ENCODE measurements at regions not wholly inside any gene's neighbourhood (a gene's known extent, or its start where the extent isn't known, plus 50 kb on each side); places are given as distances from the start of the nearest gene placed in this dataset.

DNA sequence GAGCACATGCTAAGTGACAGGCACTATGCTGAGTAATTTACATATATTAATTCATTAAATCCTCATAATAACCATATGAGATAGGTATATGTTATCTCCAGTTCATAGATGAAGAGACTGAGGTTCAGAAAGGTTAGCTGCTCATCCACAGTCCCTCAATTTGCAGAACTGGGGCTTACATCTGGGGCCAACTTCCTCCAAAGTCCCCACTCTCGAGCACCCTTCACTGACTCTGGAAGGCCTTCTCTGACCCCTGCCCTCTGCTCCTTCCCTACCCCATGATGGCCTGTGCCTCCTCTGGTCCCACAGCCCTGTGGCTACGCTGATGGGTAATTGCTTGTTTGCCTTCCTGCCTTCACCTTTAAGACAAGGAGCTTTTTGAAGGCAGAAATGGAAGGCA lies 71.6 kb downstream of the C5orf15 start:
- no peak overlapping the region for H3K27ac ChIP-seq
- TF ChIP-seq ZFX (IDR thresholded peaks at IDR 0.05), result no peak
- TF ChIP-seq, protein P1, sequence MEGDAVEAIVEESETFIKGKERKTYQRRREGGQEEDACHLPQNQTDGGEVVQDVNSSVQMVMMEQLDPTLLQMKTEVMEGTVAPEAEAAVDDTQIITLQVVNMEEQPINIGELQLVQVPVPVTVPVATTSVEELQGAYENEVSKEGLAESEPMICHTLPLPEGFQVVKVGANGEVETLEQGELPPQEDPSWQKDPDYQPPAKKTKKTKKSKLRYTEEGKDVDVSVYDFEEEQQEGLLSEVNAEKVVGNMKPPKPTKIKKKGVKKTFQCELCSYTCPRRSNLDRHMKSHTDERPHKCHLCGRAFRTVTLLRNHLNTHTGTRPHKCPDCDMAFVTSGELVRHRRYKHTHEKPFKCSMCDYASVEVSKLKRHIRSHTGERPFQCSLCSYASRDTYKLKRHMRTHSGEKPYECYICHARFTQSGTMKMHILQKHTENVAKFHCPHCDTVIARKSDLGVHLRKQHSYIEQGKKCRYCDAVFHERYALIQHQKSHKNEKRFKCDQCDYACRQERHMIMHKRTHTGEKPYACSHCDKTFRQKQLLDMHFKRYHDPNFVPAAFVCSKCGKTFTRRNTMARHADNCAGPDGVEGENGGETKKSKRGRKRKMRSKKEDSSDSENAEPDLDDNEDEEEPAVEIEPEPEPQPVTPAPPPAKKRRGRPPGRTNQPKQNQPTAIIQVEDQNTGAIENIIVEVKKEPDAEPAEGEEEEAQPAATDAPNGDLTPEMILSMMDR (conservative IDR thresholded peaks at IDR 0.05), result no peak

DNA sequence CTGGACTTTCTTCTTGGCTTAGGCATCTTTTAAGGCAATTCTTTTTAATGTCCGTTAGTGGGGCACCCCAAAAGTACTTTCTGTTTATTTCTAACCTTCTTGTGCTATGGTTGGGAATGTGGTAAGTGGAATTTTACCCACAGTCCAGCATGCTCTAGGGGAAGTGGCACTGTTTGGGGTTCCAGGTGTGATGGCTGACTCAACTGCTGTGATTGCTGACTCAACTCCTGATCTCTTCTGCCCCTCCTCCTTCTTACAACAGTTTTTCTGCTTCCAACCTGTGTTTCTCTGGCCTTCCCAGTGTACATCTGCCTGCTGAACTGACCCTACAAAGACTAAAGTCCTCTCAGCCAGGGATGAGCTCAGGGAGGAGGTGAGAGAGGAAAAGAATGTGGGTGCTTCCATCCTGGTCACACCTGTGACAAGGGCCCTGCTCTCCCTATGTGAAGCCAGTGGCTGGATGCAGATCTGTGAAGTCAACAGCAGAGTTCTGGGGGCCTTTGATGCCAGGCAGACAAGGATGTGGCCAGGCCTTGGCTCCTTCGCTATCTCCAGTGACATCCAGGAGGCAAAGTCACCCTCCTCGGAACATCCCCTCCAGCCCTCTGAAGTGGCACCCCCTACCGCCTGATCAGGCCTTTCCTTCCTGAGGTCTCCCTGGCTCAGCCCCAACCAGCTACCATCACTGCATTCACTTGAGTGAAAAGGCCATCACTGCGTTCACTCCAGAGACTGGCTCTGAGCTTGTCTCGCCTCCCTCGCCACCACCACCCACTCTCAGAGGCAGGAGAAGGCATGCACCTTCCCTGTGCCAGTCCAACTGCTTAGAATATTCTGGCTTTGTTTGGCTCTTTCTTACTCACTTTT lies 72.2 kb downstream of the C5orf15 start:
- TF ChIP-seq ZFX (IDR thresholded peaks at IDR 0.05), result no peak
- TF ChIP-seq, protein P1 (conservative IDR thresholded peaks at IDR 0.05), result no peak

DNA sequence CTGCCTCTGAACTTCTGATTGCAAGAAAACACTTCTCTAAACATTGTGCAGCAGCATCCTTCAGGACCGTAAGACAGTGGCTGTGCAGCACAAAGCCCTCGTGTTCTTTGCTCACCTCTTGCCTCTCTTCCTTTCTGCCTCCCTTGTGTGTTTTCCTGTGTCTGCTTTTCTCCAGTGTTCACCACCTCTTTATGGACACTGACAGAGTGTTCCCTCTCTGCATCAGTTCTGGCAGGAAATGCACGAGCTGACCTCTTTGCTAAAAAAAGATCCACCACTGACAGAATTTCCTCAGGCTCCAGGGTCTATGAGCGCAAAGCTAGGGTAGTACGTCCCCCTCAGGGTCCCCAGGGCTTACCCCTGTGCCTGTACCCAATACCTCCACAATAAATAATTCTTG lies 74.3 kb downstream of the C5orf15 start:
- no peak overlapping the region for H3K27ac ChIP-seq
- TF ChIP-seq ZFX (IDR thresholded peaks at IDR 0.05), result no peak
- TF ChIP-seq, protein P1 (conservative IDR thresholded peaks at IDR 0.05), result no peak

More for the DNA sequence above, 72.2 kb downstream of the C5orf15 start:
- no peak overlapping the region for H3K27ac ChIP-seq

DNA sequence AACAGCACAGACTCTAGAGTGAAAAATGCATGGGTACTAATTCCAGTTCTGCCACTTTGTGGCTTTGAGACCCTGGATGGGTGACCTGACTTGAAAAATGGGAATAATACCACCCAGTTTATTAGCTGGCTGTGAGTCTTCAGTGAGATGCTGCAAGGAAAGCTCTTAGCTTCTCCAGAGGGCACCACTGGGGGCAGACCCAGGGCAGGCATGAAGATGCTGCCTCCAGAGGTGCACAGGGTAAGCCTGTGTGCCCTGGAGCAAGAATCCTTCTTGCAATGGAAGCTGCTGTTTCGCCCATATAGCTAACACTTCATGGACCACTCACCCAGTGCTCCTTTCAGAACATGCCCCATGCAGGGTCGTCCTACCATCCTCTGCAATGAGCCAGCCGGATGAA lies 75.7 kb downstream of the C5orf15 start:
- TF ChIP-seq ZFX (IDR thresholded peaks at IDR 0.05), result no peak
- TF ChIP-seq, protein P1 (conservative IDR thresholded peaks at IDR 0.05), result no peak
- no peak overlapping the region for H3K27ac ChIP-seq

DNA sequence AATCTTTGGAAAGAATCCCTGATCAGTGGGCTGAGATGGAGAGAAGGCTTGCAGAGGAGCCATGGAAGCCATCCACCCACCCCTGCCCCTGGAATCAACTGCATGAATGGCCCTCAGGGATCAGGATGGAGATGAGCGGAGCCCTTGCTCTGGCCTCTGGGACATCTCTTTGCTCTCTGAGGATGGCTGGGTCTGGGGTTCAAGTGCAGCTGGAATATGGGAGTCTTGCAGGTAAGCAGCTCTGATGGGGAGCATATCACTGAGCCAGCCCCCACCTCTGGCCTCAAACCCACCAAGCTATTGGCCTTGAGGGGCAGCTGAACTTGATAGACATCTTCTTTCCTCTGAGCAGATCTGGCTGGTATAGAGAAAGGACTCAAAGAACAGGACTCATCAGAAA lies 76.1 kb downstream of the C5orf15 start:
- no peak overlapping the region for H3K27ac ChIP-seq
- TF ChIP-seq, protein P1 (conservative IDR thresholded peaks at IDR 0.05), result no peak
- TF ChIP-seq ZFX (IDR thresholded peaks at IDR 0.05), result no peak

DNA sequence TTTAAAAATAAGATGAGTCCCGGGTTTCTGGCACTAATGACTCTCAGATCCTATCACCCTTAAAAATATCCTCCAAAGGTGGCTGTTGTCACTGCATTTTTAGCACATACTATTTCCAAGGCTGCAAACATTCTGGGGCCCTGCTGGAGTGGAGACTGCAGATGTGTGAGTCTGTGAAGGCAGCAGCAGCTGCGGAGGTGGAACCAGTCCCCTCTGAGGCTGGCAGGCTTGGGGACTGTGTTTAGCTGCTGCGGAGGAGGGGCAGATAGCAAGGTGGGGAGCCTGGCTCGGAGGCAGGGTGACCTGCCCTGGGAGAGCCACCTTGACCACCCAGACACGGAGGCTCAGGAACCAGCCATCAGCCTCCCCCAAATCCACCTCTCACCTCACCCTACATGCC lies 77.0 kb downstream of the C5orf15 start:
- no peak overlapping the region for H3K27ac ChIP-seq
- no peak for TF ChIP-seq ZFX (IDR thresholded peaks at IDR 0.05)
- TF ChIP-seq, protein P1 (conservative IDR thresholded peaks at IDR 0.05), result no peak

DNA sequence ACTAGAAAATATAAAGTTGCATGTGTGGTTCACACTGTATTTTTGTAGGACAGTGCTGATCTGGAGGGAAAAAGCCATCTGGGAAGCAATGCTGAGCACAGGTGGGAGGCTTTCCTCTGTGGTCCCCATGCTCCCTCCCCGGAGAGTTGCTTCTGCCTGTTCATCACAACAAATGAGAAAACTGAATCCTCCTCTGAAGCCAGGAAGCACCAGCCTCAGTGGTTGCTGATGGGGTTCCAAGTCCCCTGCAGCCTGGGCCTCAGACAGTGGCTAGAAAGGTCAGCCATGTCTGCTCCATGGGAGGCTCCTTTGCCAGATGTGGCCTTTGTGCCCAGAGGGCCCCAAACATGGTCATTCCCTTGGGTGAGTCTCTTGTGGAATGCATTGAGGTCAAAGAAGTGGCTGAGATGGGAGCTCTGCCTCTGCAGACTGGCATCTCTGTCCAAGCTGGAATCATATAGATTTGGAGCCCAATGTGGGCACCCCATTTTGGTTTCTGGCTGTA lies 77.6 kb downstream of the C5orf15 start:
- no peak overlapping the region for H3K27ac ChIP-seq
- TF ChIP-seq, protein P1 (conservative IDR thresholded peaks at IDR 0.05), result no peak
- TF ChIP-seq ZFX (IDR thresholded peaks at IDR 0.05), result no peak
